GM12878 (cell line): ENCODE measurements at regions not wholly inside any gene's neighbourhood (a gene's known extent, or its start where the extent isn't known, plus 50 kb on each side); places are given as distances from the start of the nearest gene placed in this dataset.

Experiments
- ATAC-seq: fragments of 200-7000 bp; cut with Tn5 transposase; 3 replicates; pipeline ENCODE4 v1.9.1; 2020; ENCODE audit warnings: mild to moderate bottlenecking, moderate library complexity
- BruUV-seq: library from RNA; stranded (reverse); fragments of 400-500 nt; replicated peaks from 2 replicates; lab custom pipeline; 2021; lab: Mats Ljungman, UMichigan
- CTCF ChIA-PET: fragments of 300-600 bp; sonication (Branson Sonifier 250); formaldehyde crosslinking; extraction: SDS; loops from one replicate; lab custom pipeline; 2021; ENCODE audit warnings: inconsistent platforms; lab: Yijun Ruan, JAX
- POLR2A ChIA-PET: fragments of 350-600 bp; formaldehyde crosslinking; extraction: SDS; loops from one replicate; lab custom pipeline; 2021; ENCODE audit warnings: inconsistent platforms; lab: Charles Lee
- RAD21 ChIA-PET: fragments of 300-600 bp; sonication (Branson Sonifier 250); formaldehyde crosslinking; loops from one replicate; lab custom pipeline; 2023; ENCODE audit warnings: antibody characterized with exemption; ENCODE audit not compliant: unreplicated experiment; lab: Charles Lee
- SMC1A ChIA-PET: fragments of 300-600 bp; sonication (Branson Sonifier 250); formaldehyde crosslinking; loops from one replicate; lab custom pipeline; 2023; ENCODE audit not compliant: unreplicated experiment, uncharacterized antibody; lab: Charles Lee
- DNase-seq: peaks from one replicate; pipeline ENCODE4 v3.0.0-alpha.2; 2011; ENCODE audit warnings: low read depth, low spot score
- FAIRE-seq: peaks from 3 replicates; lab custom pipeline; 2011; peaks lifted over from hg19 to GRCh38; lab: Jason Lieb, UNC
- H2AFZ ChIP-seq: 2 replicates; pipeline ENCODE4 v1.6.0; 2011; ENCODE audit warnings: low read depth, low read length, control low read depth; ENCODE audit not compliant: control insufficient read depth
- H3K27ac ChIP-seq: 2 replicates; pipeline ENCODE4 v1.5.1; 2011; ENCODE audit warnings: control low read depth; ENCODE audit not compliant: control insufficient read depth, insufficient read depth
- H3K27me3 ChIP-seq, 2 experiments: replicated peaks in 1 of 2; 2 replicates each; pipeline versions ENCODE4 v1.6.0 to v1.6.1; 2011; ENCODE audit warnings: low read length in 1 of 2; ENCODE audit not compliant: control insufficient read depth in 2 of 2, insufficient read depth in 2 of 2
- H3K36me3 ChIP-seq, 2 experiments: 2 replicates each; pipeline ENCODE4 v1.5.1; 2011; ENCODE audit warnings: low read length in 1 of 2; ENCODE audit not compliant: control insufficient read depth in 2 of 2, insufficient read depth in 2 of 2
- H3K4me1 ChIP-seq: 2 replicates; pipeline ENCODE4 v1.6.1; 2011; ENCODE audit warnings: mild to moderate bottlenecking, low read length, moderate library complexity, mixed read lengths; ENCODE audit not compliant: control insufficient read depth, insufficient read depth
- H3K4me2 ChIP-seq: 2 replicates; pipeline ENCODE4 v1.6.0; 2011; ENCODE audit warnings: control low read depth; ENCODE audit not compliant: control insufficient read depth, insufficient read depth
- H3K4me3 ChIP-seq: fragments of 200-600 bp; sonication (generic); 2 replicates; pipeline ENCODE4 v1.5.1; 2016
- H3K79me2 ChIP-seq: 2 replicates; pipeline ENCODE4 v1.6.0; 2011; ENCODE audit warnings: low read length; ENCODE audit not compliant: control insufficient read depth, insufficient read depth
- H3K9ac ChIP-seq: 2 replicates; pipeline ENCODE4 v1.8.0; 2011; ENCODE audit warnings: low read length, control low read depth, mixed read lengths; ENCODE audit not compliant: control insufficient read depth, insufficient read depth
- H3K9me3 ChIP-seq: replicated peaks from 3 replicates; pipeline ENCODE4 v1.5.1; 2011; ENCODE audit warnings: mild to moderate bottlenecking, low read length; ENCODE audit not compliant: control insufficient read depth, insufficient read depth
- H4K20me1 ChIP-seq: 2 replicates; pipeline ENCODE4 v1.6.0; 2011; ENCODE audit not compliant: control insufficient read depth, insufficient read depth
- BRCA1 ChIP-seq: IDR thresholded peaks from 2 replicates; pipeline ENCODE4 v1.6.1; 2011; ENCODE audit warnings: low read depth, low read length, improper control_type of control experiment
- CTCF ChIP-seq, 3 experiments: IDR thresholded peaks in 2 of 3; conservative IDR thresholded peaks in 1 of 3; 2 replicates each; pipeline ENCODE4 v1.5.1; 2011; ENCODE audit warnings: low read depth in 3 of 3, low read length in 3 of 3, mild to moderate bottlenecking in 3 of 3, control low read depth in 2 of 3, moderate library complexity in 2 of 3, inconsistent platforms in 1 of 3, mixed read lengths in 1 of 3; ENCODE audit not compliant: control insufficient read depth in 2 of 3, insufficient read depth in 1 of 3; ENCODE audit errors: extremely low read depth in 1 of 3
- CUX1 ChIP-seq: IDR thresholded peaks from 2 replicates; pipeline ENCODE4 v1.6.1; 2012; ENCODE audit warnings: improper control_type of control experiment, low read depth, low read length; ENCODE audit not compliant: insufficient replicate concordance
- DPF2 ChIP-seq: fragments of 450-650 bp; IDR thresholded peaks from 2 replicates; pipeline ENCODE4 v1.6.1; 2017; ENCODE audit warnings: mild to moderate bottlenecking
- EP300 ChIP-seq, 2 experiments: fragments of 150-350 bp in 1 of 2; IDR thresholded peaks; 2 replicates each; pipeline ENCODE4 v1.6.1; 2011 to 2012; ENCODE audit warnings: low read depth in 2 of 2, low read length in 2 of 2, borderline replicate concordance in 1 of 2, improper control_type of control experiment in 1 of 2, inconsistent platforms in 1 of 2; ENCODE audit not compliant: control insufficient read depth in 1 of 2
- FOXM1 ChIP-seq: IDR thresholded peaks from 2 replicates; pipeline ENCODE4 v1.6.1; 2012; ENCODE audit warnings: low read depth, mild to moderate bottlenecking, inconsistent platforms, low read length, moderate library complexity
- KLF5 ChIP-seq: fragments of 450-650 bp; IDR thresholded peaks from 2 replicates; pipeline ENCODE4 v1.6.1; 2014; ENCODE audit warnings: mild to moderate bottlenecking; ENCODE audit not compliant: partially characterized antibody
- NR2F1 ChIP-seq: fragments of 450-650 bp; conservative IDR thresholded peaks from 2 replicates; pipeline ENCODE4 v1.6.1; 2017; ENCODE audit warnings: mild to moderate bottlenecking
- RAD51 ChIP-seq: fragments of 450-650 bp; IDR thresholded peaks from 2 replicates; pipeline ENCODE4 v1.6.1; 2016; ENCODE audit warnings: moderate library complexity, mild to moderate bottlenecking, inconsistent platforms
- RFX5 ChIP-seq: IDR thresholded peaks from 2 replicates; pipeline ENCODE4 v1.6.1; 2011; ENCODE audit warnings: low read depth, low read length, improper control_type of control experiment
- SMC3 ChIP-seq: IDR thresholded peaks from 2 replicates; pipeline ENCODE4 v1.6.1; 2011; ENCODE audit warnings: low read length, improper control_type of control experiment, borderline replicate concordance
- SREBF1 ChIP-seq: IDR thresholded peaks from 2 replicates; pipeline ENCODE4 v1.6.1; 2012; ENCODE audit warnings: mild to moderate bottlenecking, low read length
- WRNIP1 ChIP-seq: IDR thresholded peaks from 2 replicates; pipeline ENCODE4 v1.6.1; 2011; ENCODE audit warnings: low read depth, low read length, improper control_type of control experiment, borderline replicate concordance
- YY1 ChIP-seq: IDR thresholded peaks from 2 replicates; pipeline ENCODE4 v1.6.1; 2011; ENCODE audit warnings: low read depth, mild to moderate bottlenecking, low read length
- ZNF274 ChIP-seq: IDR thresholded peaks from one replicate; pipeline ENCODE4 v1.8.0; 2011; ENCODE audit not compliant: insufficient read length, insufficient read depth
- WGBS: methylation state at CpG from one replicate; pipeline ENCODE4 v1.1.6; 2016; ENCODE audit warnings: low lambda C conversion rate; ENCODE audit not compliant: insufficient replicate concordance, insufficient coverage; ENCODE audit errors: missing lambda C conversion rate; 5-methylcytosine and 5-hydroxymethylcytosine counted together
- in situ Hi-C: fragments of 300-500 bp; cut with MboI; formaldehyde crosslinking; loops from 9 replicates; pipeline ENCODE4 v1.14.3; 2018; ENCODE audit warnings: mixed read lengths
- intact Hi-C: fragments of 100-400 bp; cut with micrococcal nuclease; formaldehyde crosslinking; loops from one replicate; pipeline ENCODE4 v1.14.2; 2022; ENCODE audit not compliant: unreplicated experiment

- DNase-seq: no peak
- Histone ChIP-seq H3K4me2 (no peak overlapping the region), H4K20me1 (no peaks in the 10 kb centered on the region), H3K79me2 (no peaks in the 10 kb centered on the region), H3K9me3 (no peaks in the 10 kb centered on the region; the same call in 2 of the 3 replicates), H3K27ac (no peak overlapping the region), H3K4me1 (no peaks in the 10 kb centered on the region), H3K4me3 (no peak overlapping the region), H3K9ac (no peak overlapping the region), H2AFZ (no peak overlapping the region), H3K27me3 (no peaks in the 10 kb centered on the region), H3K36me3 (no peaks in the 10 kb centered on the region)
- no peak for TF ChIP-seq SREBF1
- TF ChIP-seq RAD51: no peak
- TF ChIP-seq KLF5: no peak
- no peak for TF ChIP-seq ZNF274
- TF ChIP-seq CTCF (IDR thresholded peaks at IDR 0.05 in 2 of 3, conservative IDR thresholded peaks at IDR 0.05 in 1 of 3; ENCODE audit: control insufficient read depth in 2 of 3, extremely low read depth in 1 of 3, insufficient read depth in 1 of 3, low read depth in 3 of 3, low read length in 3 of 3): no peak
- TF ChIP-seq CUX1: no peak
- no peak for TF ChIP-seq FOXM1
- TF ChIP-seq BRCA1: no peak
- no peak for TF ChIP-seq WRNIP1
- TF ChIP-seq EP300 (IDR thresholded peaks at IDR 0.05; ENCODE audit: borderline replicate concordance in 1 of 2, control insufficient read depth in 1 of 2, low read depth in 2 of 2, low read length in 2 of 2): no peak
- no peak for TF ChIP-seq DPF2
- TF ChIP-seq YY1: no peak
- TF ChIP-seq RFX5: no peak
- TF ChIP-seq SMC3: no peak
- no peak for TF ChIP-seq NR2F1
- CTCF ChIA-PET: interaction anchor here (0.6 kb wide), 1 partner anchor 29 kb away, joined by 3 read pairs; no protein-coding TSS in a partner anchor
- SMC1A ChIA-PET: interaction anchor here (1.2 to 1.6 kb wide), 2 partner anchors 8 to 44 kb away, joined by 4 to 5 read pairs; no protein-coding TSS in a partner anchor
- POLR2A ChIA-PET: interaction anchor here (0.5 kb wide), 1 partner anchor 669 kb away, joined by 3 read pairs; no protein-coding TSS in a partner anchor
- no peak for FAIRE-seq
- no peak for ATAC-seq
- BruUV-seq: no TSS peak
- in situ Hi-C loops (no loop called here), intact Hi-C loops (no loop called here)
- RAD21 ChIA-PET: no interaction called here
- WGBS: 58% methylated on average over 5 of the region's 5 CpGs
Observed at GRCh38 chr15:96002890-96003859, 327.3 kb upstream of the NR2F2 start.
